GM08714 (cell line): ENCODE measurements at regions not wholly inside any gene's neighbourhood (a gene's known extent, or its start where the extent isn't known, plus 50 kb on each side); places are given as distances from the start of the nearest gene placed in this dataset.

Experiments used
- H3K4me3 ChIP-seq: fragments of 200-500 bp; sonication (Bioruptor generic); 2 replicates; pipeline ENCODE4 v1.5.1; 2014; ENCODE audit warnings: mild to moderate bottlenecking, low read length, inconsistent platforms
- ZNF274 ChIP-seq: IDR thresholded peaks from 2 replicates; pipeline ENCODE4 v1.6.1; 2012; ENCODE audit warnings: mild to moderate bottlenecking, low read depth, low read length

DNA sequence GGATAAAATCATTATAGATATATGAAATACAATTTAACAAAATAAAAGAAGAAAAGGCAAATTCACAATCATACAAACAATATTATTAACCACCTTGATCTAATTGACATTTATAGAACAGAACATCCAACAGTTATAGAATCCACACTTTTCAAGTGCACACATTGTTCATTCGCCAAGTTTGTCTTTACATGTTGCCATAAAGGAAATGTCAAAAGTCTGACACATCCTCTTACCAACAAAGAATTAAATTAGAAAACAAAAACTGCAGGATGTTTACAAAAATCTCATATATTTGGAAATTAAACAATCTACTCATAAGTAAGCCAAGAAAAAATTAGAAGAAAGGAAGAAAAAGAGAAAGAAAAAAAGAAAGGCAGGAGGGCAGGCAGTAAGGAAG lies 909.2 kb upstream of the EPHA6 start:
- no peak for TF ChIP-seq ZNF274
- H3K4me3 ChIP-seq: no peak overlapping the region

DNA sequence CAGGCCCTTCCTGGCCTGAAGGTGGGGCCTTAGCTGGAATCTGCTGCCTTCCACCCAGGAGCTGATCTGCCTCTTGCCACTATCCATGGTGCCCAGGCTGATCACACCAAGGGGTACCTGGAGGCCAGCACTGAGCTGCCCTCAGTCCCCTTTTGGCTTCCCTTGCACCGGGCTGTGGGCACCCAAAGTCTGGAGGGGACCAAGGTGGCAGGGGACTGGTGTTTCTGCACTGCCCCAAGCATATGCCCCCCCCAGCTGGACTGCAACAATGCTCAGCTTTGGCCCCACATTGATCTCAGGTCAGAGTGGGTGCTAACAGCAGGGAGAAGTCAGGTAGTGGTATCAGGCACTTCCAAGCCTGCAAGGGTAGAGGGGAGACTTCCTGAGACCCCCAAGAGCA lies 902.6 kb upstream of the EPHA6 start:
- no peak overlapping the region for H3K4me3 ChIP-seq
- TF ChIP-seq ZNF274: no peak

DNA sequence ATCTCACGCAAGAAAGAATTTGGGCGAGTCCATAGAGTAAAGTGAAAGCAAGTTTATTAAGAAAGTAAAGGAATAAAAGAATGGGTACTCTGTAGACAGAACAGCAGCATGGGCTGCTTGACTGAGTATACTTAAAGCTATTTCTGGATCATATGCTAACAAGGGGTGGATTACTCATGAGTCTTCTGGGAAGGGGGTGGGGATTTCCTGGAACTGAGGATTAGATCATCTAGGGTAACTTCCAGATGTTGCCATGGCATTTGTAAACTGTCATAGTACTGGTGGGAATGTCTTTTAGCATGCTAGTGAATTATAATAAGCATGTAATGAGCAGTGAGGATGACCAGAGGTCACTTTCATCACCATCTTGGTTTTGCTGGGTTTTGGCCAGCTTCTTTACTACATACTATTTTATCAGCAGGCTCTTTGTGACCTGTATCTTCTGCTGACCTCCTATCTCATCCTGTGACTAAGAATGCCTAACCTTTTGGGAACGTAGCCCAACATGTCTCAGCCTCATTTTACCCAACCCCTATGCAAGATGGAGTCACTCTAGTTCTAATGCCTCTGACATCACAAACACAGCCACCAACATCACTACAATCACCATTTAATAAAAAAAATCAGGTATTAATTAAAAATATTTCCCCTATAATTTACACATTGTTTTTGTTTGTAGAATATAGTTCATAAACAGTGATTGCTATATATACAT lies 890.7 kb upstream of the EPHA6 start:
- no peak overlapping the region for H3K4me3 ChIP-seq
- no peak for TF ChIP-seq ZNF274

DNA sequence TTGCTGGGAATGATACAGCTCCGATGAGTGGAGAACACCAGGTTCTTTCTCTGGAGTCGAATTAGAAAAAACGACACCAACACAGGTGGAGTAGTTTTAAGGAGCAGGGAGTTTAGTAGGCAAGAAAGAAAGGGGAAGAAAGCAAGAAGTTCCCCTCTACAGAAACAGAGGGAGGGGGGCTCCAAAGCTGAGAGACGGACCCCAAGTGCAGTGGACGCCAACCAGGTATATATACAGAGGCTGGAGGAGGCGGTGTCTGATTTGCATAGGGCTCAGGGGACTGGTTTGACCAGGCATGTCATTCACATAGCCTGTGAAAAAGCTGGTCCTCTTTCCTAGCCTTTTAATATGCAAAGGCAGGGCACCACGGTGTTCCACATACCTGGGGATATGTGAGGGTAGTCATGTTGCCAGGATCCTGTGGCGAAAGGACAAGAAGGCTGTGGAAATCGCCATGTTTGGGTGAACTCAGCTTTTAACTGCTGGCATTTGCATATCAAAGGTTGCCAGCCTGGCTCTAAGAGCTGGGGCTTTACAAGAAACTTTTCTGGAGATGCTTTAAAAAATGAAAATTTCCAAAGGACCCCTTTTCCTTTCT lies 887.4 kb upstream of the EPHA6 start:
- no peak for TF ChIP-seq ZNF274
- H3K4me3 ChIP-seq: no peak overlapping the region

DNA sequence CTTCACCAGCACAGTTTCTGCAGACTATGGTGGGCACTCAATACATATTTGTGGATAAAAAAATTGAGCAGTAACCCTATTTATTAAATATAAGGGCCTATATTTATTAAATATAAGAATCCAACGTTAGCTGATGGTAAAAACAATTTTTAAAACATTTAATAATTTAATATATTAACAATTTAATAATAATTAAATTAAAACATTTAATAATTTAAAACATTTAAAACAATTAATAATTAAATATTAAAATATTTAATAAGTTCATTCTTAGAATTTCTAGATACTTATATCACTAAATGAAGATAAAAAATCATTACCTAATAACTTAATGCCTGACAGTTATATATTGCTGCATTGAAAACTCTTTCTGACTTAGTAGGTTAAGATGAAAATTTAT lies 880.2 kb upstream of the EPHA6 start:
- H3K4me3 ChIP-seq: no peak overlapping the region
- no peak for TF ChIP-seq ZNF274

DNA sequence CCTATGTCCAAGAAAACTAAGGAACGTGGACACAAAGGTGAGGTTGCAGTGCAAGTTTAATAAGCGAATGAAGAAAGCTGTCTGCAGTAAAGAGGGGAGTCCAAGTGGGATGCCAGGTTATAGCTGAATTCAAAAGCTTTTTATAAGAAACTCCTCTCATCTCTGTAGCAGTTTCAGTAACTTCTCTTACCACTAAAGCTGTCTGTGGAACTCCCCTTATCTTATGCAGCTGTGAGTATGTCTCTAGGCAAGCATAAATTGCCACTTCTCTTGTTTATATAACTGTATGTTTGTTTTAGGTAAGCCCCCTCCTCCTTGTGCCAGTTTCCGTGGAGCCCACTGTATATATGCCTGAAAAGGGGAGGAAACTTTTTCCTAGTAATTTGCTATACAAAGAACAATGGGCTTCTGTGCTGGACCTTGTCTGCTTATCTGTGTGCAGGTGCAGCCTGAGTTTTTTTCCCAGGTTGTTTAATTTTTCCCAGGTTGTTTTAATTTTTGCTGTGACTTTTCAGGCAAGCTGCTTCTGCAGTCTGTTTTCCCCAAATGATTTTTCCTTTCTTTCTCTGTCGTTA lies 875.1 kb upstream of the EPHA6 start:
- no peak for TF ChIP-seq ZNF274
- no peak overlapping the region for H3K4me3 ChIP-seq

DNA sequence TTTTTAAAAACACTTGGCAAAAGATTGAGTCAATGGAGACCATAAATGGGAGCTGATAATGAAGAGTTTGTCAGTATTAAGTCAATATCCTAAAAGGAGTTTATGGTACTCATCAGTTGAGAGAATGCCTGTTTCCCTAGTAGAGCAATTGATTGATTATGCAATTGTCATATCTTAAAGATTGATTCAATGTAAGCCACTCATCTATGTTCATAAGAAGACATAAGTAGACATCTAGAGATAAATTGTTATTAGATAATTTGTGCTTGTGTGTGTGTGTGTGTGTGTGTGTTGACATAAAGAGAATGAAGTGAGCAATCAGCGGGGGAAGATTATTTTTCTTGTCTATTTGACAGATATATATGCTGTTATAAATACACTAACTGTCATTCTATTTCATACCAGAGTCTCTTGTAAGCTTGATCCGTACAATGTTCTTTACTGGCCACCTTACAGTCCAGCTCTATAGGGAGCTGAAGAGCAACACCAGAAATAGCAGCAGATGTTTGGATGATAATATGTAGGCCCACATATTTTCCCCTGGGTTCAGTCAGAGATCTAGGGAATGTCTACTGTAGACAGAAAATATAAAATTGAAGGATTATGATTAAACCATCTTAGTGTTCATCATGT lies 848.6 kb upstream of the EPHA6 start:
- H3K4me3 ChIP-seq: no peak overlapping the region
- TF ChIP-seq ZNF274: no peak

DNA sequence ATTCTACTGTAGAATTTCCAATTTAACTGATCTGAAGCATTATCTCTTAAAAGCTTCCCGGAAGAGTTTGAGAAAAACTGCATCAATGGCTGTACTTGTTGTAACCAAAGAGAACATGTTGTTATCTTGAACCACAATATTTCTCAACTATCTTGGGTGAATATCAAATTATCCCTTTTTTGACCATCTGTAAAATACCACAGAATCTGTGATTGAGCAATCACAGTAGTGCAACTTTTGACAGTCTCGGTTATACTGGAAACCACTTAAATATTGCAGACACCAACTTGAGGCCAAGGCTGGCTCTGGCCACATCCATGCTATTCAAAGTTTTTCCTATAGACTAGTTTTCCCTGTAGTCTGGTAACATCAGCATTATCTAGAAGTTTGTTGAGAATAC lies 842.8 kb upstream of the EPHA6 start:
- TF ChIP-seq ZNF274: no peak
- H3K4me3 ChIP-seq: no peak overlapping the region

DNA sequence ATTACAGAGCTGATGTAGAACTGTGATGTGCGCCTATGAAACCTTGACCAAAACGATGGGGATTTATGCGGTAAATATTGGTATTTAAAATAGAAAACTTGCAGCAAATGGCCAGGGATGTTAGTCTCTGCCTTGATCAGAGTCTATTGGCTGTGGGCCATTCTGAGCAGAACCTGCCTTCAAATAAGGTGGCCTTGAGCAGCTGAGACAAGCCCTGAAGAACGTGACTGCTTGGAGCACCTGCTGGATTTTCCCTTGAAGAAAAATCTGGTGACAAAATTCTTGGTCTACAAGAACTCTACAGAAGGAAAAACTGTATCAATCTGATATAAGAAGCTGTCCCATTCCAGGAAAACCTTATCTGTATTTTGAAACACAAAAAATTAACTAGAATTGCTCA lies 820.1 kb upstream of the EPHA6 start:
- no peak overlapping the region for H3K4me3 ChIP-seq
- TF ChIP-seq ZNF274: no peak

DNA sequence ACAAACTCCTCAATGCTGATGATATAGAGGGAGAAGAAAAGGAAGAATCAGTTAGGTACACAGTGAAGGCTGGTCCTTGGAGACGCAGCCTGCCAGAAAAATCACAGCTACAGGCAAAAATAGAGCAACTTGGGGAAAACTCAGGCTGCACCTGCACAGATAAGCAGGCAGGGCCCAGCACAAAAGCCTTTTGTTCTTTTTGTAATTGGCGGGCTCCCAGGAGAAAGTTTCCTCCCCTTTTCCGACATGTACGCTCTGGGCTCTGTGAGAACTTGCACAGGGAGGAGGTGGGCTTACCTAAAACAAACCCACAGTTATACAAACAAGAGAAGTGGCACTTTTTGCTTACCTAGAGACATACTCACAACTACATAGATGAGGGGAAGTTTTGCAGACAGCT lies 813.4 kb upstream of the EPHA6 start:
- TF ChIP-seq ZNF274: no peak
- H3K4me3 ChIP-seq: no peak overlapping the region

DNA sequence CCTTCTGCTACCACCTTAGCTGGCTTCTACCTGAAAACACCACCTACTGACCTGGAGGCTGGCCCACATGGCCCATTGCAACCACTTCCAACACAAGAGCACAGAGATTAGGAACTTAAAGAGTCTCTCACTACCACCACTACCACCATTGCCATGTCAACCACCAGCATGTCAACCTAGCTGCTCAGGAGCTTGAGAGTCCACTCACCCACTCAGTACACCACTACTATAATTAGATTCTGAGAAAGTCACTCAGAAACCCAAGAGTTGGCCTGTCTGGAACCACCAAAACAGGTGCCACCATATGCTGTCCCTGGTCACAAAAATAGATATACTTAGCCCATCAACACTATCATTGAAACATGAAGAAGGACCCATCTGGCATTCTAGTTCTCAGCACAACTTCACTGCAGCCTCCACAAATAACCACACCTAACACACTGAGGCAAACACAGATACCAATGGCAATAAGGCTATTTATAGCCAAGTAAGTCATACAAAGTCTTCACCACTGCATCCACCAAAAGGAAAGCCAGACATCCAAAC lies 806.7 kb upstream of the EPHA6 start:
- H3K4me3 ChIP-seq: no peak overlapping the region
- no peak for TF ChIP-seq ZNF274

DNA sequence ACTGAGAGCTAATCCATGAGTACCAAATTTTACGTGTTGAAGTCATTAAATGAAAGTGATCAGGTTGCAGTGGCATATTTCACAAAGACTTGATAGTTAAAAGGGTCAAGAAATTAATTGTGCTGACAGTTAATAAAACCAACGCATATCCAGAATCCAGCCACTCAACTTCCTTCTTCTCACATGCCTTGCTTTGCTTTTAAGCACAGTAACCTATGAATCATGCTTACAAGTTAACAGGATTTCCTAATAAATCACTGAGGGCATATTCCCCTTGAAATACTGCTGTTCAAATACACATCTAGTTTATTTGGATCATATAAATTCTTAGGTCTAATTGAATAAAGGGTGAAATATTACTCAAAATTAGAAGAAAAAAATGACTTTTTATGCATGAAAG lies 801.5 kb upstream of the EPHA6 start:
- no peak for TF ChIP-seq ZNF274
- no peak overlapping the region for H3K4me3 ChIP-seq

DNA sequence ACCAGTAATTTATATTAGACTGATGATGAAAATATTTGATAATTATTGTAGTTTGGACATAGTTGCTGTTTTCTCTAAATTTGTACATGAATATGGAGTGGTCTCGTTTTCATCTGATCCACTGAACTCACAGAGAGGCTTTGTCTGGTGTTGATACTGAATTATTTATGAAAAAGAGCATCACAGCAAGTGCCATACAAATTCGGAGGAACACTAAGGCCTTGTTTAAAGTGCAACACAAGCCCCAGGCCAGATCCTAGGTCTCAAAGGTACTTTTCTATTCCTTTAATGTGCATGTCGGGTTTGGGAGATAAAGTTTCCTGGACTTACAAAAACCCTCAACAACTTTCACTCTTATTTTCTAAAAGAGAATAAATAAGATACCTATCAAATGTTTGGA lies 796.8 kb upstream of the EPHA6 start:
- no peak for TF ChIP-seq ZNF274
- H3K4me3 ChIP-seq: no peak overlapping the region

DNA sequence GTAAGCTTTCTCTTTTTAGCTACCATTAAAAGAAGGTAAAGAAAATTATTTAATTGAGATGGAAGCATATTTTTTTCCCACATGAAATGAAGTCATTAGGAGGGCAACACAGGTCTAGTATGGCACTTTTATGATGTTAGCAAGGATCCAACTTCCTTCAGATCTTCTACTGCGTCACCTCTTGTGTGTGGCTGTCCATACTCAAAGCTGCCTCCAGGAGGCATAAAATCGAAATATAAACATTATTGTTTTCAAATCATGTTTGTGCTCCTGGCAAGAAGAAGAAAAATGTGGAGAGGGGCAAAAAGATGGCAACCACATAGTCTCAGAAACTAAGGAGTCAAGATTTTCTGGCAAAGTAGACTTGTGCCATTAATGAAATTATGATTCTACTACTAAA lies 791.7 kb upstream of the EPHA6 start:
- no peak overlapping the region for H3K4me3 ChIP-seq
- TF ChIP-seq ZNF274: no peak

DNA sequence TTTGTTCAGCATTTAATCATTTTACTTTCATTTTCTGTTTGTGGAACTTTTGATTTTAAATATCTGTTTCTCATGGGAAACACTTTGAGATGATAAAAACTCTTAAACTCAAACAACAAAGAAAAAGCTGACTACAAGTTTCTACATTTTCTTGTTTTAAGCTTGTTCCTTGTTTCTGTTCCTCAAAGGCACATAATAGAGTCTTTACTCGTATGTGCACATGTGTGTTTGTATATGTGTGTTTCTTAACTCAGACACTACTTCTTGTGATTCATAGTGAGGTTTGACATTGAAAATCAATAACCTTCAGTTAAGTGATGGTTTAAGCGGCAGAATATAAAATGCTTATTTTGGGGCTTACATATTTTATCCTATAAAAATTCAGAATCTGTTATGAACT lies 786.7 kb upstream of the EPHA6 start:
- no peak overlapping the region for H3K4me3 ChIP-seq
- TF ChIP-seq ZNF274: no peak
